Loucy (cell line): ENCODE measurements at regions not wholly inside any gene's neighbourhood (a gene's known extent, or its start where the extent isn't known, plus 50 kb on each side); places are given as distances from the start of the nearest gene placed in this dataset.

Experiments
- H2AFZ ChIP-seq: fragments of 200-600 bp; sonication (generic); 2 replicates; pipeline ENCODE4 v1.6.0; 2016; ENCODE audit warnings: antibody characterized with exemption, mild to moderate bottlenecking, low read length, moderate library complexity
- H3F3A ChIP-seq: fragments of 200-600 bp; 2 replicates; pipeline ENCODE4 v1.6.0; 2016; ENCODE audit warnings: antibody characterized with exemption, low read depth, mild to moderate bottlenecking
- H3K27me3 ChIP-seq: fragments of 200-600 bp; sonication (generic); 2 replicates; pipeline ENCODE4 v1.6.1; 2014; ENCODE audit warnings: low read length, mild to moderate bottlenecking; ENCODE audit not compliant: insufficient read depth, poor library complexity, severe bottlenecking
- H3K36me3 ChIP-seq: fragments of 200-600 bp; sonication (generic); 2 replicates; pipeline ENCODE4 v1.6.1; 2016; ENCODE audit warnings: low read length; ENCODE audit not compliant: insufficient read depth
- H3K4me1 ChIP-seq: fragments of 200-600 bp; sonication (generic); 2 replicates; pipeline ENCODE4 v1.5.1; 2014; ENCODE audit warnings: low read length, mild to moderate bottlenecking; ENCODE audit not compliant: insufficient read depth, poor library complexity, severe bottlenecking
- H3K4me2 ChIP-seq: fragments of 200-600 bp; sonication (generic); 2 replicates; pipeline ENCODE4 v1.6.0; 2014; ENCODE audit warnings: antibody characterized with exemption, low read length, low read depth, mild to moderate bottlenecking; ENCODE audit not compliant: poor library complexity, severe bottlenecking
- H3K4me3 ChIP-seq: fragments of 200-600 bp; sonication (generic); 2 replicates; pipeline ENCODE4 v1.5.1; 2014; ENCODE audit warnings: low read length, mild to moderate bottlenecking, mixed read lengths; ENCODE audit not compliant: poor library complexity, severe bottlenecking
- H3K79me2 ChIP-seq: fragments of 200-600 bp; sonication (generic); 2 replicates; pipeline ENCODE4 v1.6.1; 2014; ENCODE audit warnings: low read length; ENCODE audit not compliant: insufficient read depth
- H3K9ac ChIP-seq: fragments of 200-600 bp; sonication (generic); 2 replicates; pipeline ENCODE4 v1.6.0; 2014; ENCODE audit warnings: mild to moderate bottlenecking, low read depth, low read length, moderate library complexity; ENCODE audit not compliant: poor library complexity, severe bottlenecking
- H3K9me2 ChIP-seq: fragments of 200-600 bp; sonication (generic); replicated peaks from 2 replicates; pipeline ENCODE4 v1.6.1; 2016; ENCODE audit warnings: low read depth, low read length, mixed read lengths
- H3K9me3 ChIP-seq: fragments of 200-600 bp; sonication (generic); 2 replicates; pipeline ENCODE4 v1.6.1; 2014; ENCODE audit warnings: mild to moderate bottlenecking, antibody characterized with exemption, low read length, low read depth; ENCODE audit not compliant: insufficient read depth
- H4K20me1 ChIP-seq: fragments of 200-600 bp; sonication (generic); 2 replicates; pipeline ENCODE4 v1.6.0; 2014; ENCODE audit warnings: antibody characterized with exemption, low read length, mild to moderate bottlenecking; ENCODE audit not compliant: insufficient read depth, poor library complexity, severe bottlenecking
- EZH2phosphoT487 ChIP-seq: fragments of 200-600 bp; IDR thresholded peaks from 2 replicates; pipeline ENCODE4 v1.6.1; 2018; ENCODE audit warnings: antibody characterized with exemption, mild to moderate bottlenecking, moderate library complexity, borderline replicate concordance
- TF ChIP-seq, protein P1 (sequence below): fragments of 200-600 bp; sonication (generic); conservative IDR thresholded peaks from 2 replicates; pipeline ENCODE4 v1.5.1; 2014; ENCODE audit warnings: mild to moderate bottlenecking, antibody characterized with exemption, low read length

DNA sequence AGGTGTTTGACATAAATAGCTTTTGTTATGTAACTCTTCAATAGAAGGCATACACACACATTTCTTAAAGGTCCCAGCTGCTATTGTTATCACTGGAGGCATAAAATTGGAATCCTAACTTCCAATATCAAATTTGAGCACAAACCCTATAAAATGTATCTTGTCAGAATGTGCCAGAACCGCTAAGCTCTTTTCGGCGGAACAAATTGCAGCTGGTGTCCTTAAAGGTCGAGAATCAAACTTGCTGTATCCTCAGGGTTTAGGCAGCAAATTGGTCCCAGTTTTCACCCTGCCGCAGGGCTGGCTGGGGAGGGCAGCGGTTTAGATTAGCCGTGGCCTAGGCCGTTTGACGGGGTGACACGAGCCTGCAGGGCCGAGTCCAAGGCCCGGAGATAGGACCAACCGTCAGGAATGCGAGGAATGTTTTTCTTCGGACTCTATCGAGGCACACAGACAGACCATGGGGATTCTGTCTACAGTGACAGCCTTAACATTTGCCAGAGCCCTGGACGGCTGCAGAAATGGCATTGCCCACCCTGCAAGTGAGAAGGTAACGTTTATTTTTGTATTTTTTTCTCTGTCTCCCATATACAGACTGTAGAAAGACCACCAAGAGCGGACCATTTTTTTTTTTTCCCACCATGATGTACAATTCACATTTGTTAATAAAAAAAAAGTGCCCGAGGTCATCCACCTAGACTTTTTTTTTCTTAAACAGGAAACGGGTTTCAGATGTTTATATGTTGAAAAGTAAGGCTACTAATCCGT, 297.1 kb downstream of the IRF8 start:
- Histone ChIP-seq H4K20me1 (no peaks in the 10 kb centered on the region), H3K4me1 (no peaks in the 10 kb centered on the region), H3K4me3 (no peak overlapping the region), H3K79me2 (no peaks in the 10 kb centered on the region), H3K36me3 (no peaks in the 10 kb centered on the region), H3K9ac (no peak overlapping the region), H2AFZ (no peak overlapping the region), H3K9me3 (no peaks in the 10 kb centered on the region), H3K9me2 (no peaks in the 10 kb centered on the region), H3K4me2 (no peak overlapping the region), H3K27me3 (no peaks in the 10 kb centered on the region), H3F3A (no peaks in the 10 kb centered on the region)
- TF ChIP-seq, protein P1, sequence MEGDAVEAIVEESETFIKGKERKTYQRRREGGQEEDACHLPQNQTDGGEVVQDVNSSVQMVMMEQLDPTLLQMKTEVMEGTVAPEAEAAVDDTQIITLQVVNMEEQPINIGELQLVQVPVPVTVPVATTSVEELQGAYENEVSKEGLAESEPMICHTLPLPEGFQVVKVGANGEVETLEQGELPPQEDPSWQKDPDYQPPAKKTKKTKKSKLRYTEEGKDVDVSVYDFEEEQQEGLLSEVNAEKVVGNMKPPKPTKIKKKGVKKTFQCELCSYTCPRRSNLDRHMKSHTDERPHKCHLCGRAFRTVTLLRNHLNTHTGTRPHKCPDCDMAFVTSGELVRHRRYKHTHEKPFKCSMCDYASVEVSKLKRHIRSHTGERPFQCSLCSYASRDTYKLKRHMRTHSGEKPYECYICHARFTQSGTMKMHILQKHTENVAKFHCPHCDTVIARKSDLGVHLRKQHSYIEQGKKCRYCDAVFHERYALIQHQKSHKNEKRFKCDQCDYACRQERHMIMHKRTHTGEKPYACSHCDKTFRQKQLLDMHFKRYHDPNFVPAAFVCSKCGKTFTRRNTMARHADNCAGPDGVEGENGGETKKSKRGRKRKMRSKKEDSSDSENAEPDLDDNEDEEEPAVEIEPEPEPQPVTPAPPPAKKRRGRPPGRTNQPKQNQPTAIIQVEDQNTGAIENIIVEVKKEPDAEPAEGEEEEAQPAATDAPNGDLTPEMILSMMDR: no peak
- no peak for TF ChIP-seq EZH2phosphoT487

DNA sequence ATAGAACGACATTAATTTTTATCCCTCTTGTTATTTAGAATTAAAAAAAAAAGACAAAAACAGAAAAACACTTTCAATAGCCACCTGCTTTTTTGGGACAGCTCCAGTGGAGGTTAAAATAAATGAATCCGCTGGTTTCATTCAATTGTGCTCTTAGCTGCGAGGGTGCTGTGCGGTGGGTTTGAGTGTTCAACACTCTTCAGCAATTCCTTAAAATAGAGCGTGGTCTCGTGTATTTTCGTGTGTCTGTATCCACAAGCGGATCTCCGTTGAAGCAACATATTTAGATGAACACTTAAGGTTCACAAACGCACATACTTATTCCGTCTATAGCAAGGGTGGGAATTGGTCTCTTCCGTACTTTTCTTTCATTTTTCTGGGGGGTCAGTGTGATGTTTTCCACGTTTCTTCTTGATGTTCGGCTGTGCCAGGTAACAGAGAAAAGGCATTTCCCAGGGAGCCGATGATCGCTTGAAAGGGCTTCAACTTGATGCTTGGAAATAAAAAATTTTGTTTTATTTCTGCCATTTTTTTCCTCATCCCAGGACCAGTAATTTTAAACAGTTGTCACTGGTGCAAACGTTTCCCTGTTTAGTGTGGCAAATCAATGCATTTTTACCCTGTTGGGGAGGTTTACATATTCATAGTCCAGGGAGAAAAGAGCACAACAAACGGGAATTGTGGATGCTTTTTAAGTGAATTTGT, 297.9 kb downstream of the IRF8 start:
- H3K4me2 ChIP-seq: no peak overlapping the region
- no peaks in the 10 kb centered on the region for H4K20me1 ChIP-seq
- no peaks in the 10 kb centered on the region for H3K36me3 ChIP-seq
- no peaks in the 10 kb centered on the region for H3K9me2 ChIP-seq
- TF ChIP-seq, protein P1: no peak
- TF ChIP-seq EZH2phosphoT487: no peak
- H2AFZ ChIP-seq: no peak overlapping the region
- no peaks in the 10 kb centered on the region for H3F3A ChIP-seq
- H3K9ac ChIP-seq: no peak overlapping the region
- H3K4me3 ChIP-seq: no peak overlapping the region
- H3K27me3 ChIP-seq: no peaks in the 10 kb centered on the region
- H3K79me2 ChIP-seq: no peaks in the 10 kb centered on the region
- H3K9me3 ChIP-seq: no peaks in the 10 kb centered on the region
- no peaks in the 10 kb centered on the region for H3K4me1 ChIP-seq

DNA sequence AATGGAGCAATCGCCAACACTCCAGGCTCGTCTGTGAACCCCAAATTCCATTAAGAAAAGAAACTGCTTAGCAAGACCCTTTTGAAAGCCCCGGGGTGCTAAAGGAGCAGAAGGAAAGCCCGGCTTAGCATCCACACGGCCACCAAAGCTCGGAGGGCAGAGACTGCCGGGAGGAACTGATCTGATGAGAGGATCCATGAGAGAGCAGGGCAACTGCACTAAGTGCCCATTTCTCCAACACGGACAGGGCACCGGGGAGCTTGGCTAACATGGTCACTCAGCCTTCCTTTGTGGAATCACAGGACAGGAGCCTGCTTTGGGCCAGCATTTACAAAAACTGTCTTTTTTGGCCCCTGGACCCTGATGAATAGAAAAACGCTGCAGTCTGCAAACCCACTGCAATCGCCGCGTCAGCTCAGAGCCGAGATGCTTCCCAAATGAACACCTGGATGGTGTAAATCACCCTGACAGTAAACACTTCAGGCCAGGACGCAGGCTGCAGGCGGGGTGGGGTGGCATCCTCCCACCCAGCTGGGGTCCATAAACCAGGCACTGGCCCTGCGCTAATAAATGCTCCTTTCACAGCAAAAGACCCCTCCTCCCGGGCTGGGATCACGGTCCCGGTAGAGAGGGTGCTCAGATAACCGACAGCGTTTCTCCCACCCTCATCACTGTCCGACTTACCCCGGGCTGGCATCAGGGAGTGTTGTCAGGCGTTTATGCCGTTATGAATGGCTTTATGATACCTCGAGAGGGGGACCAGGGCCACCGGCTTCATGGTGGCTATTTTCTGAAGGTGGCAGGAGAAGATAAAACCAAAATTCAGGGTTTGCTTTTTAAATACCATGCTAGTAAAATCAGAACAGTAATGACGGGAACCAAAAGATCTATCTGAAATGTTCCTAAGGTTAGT, 299.5 kb downstream of the IRF8 start:
- H3K4me1 ChIP-seq: no peaks in the 10 kb centered on the region
- no peak overlapping the region for H2AFZ ChIP-seq
- H3K9me3 ChIP-seq: no peaks in the 10 kb centered on the region
- H3F3A ChIP-seq: no peaks in the 10 kb centered on the region
- H3K36me3 ChIP-seq: no peaks in the 10 kb centered on the region
- no peaks in the 10 kb centered on the region for H4K20me1 ChIP-seq
- no peaks in the 10 kb centered on the region for H3K9me2 ChIP-seq
- TF ChIP-seq EZH2phosphoT487: no peak
- TF ChIP-seq, protein P1: no peak
- H3K9ac ChIP-seq: no peak overlapping the region
- no peak overlapping the region for H3K4me3 ChIP-seq
- H3K79me2 ChIP-seq: no peaks in the 10 kb centered on the region
- no peaks in the 10 kb centered on the region for H3K27me3 ChIP-seq
- H3K4me2 ChIP-seq: no peak overlapping the region
